GM12878 (cell line): ENCODE measurements at regions not wholly inside any gene's neighbourhood (a gene's known extent, or its start where the extent isn't known, plus 50 kb on each side); places are given as distances from the start of the nearest gene placed in this dataset.

Experiments
- ATAC-seq: fragments of 200-7000 bp; cut with Tn5 transposase; 3 replicates; pipeline ENCODE4 v1.9.1; 2020; ENCODE audit warnings: mild to moderate bottlenecking, moderate library complexity
- BruUV-seq: library from RNA; stranded (reverse); fragments of 400-500 nt; replicated peaks from 2 replicates; lab custom pipeline; 2021; lab: Mats Ljungman, UMichigan
- CTCF ChIA-PET: fragments of 300-600 bp; sonication (Branson Sonifier 250); formaldehyde crosslinking; extraction: SDS; loops from one replicate; lab custom pipeline; 2021; ENCODE audit warnings: inconsistent platforms; lab: Yijun Ruan, JAX
- POLR2A ChIA-PET: fragments of 350-600 bp; formaldehyde crosslinking; extraction: SDS; loops from one replicate; lab custom pipeline; 2021; ENCODE audit warnings: inconsistent platforms; lab: Charles Lee
- RAD21 ChIA-PET: fragments of 300-600 bp; sonication (Branson Sonifier 250); formaldehyde crosslinking; loops from one replicate; lab custom pipeline; 2023; ENCODE audit warnings: antibody characterized with exemption; ENCODE audit not compliant: unreplicated experiment; lab: Charles Lee
- SMC1A ChIA-PET: fragments of 300-600 bp; sonication (Branson Sonifier 250); formaldehyde crosslinking; loops from one replicate; lab custom pipeline; 2023; ENCODE audit not compliant: unreplicated experiment, uncharacterized antibody; lab: Charles Lee
- DNase-seq: peaks from one replicate; pipeline ENCODE4 v3.0.0-alpha.2; 2011; ENCODE audit warnings: low read depth, low spot score
- FAIRE-seq: peaks from 3 replicates; lab custom pipeline; 2011; peaks lifted over from hg19 to GRCh38; lab: Jason Lieb, UNC
- H2AFZ ChIP-seq: 2 replicates; pipeline ENCODE4 v1.6.0; 2011; ENCODE audit warnings: low read depth, low read length, control low read depth; ENCODE audit not compliant: control insufficient read depth
- H3K27ac ChIP-seq: 2 replicates; pipeline ENCODE4 v1.5.1; 2011; ENCODE audit warnings: control low read depth; ENCODE audit not compliant: control insufficient read depth, insufficient read depth
- H3K27me3 ChIP-seq, 2 experiments: replicated peaks in 1 of 2; 2 replicates each; pipeline versions ENCODE4 v1.6.0 to v1.6.1; 2011; ENCODE audit warnings: low read length in 1 of 2; ENCODE audit not compliant: control insufficient read depth in 2 of 2, insufficient read depth in 2 of 2
- H3K36me3 ChIP-seq, 2 experiments: 2 replicates each; pipeline ENCODE4 v1.5.1; 2011; ENCODE audit warnings: low read length in 1 of 2; ENCODE audit not compliant: control insufficient read depth in 2 of 2, insufficient read depth in 2 of 2
- H3K4me1 ChIP-seq: 2 replicates; pipeline ENCODE4 v1.6.1; 2011; ENCODE audit warnings: mild to moderate bottlenecking, low read length, moderate library complexity, mixed read lengths; ENCODE audit not compliant: control insufficient read depth, insufficient read depth
- H3K4me2 ChIP-seq: 2 replicates; pipeline ENCODE4 v1.6.0; 2011; ENCODE audit warnings: control low read depth; ENCODE audit not compliant: control insufficient read depth, insufficient read depth
- H3K4me3 ChIP-seq: fragments of 200-600 bp; sonication (generic); 2 replicates; pipeline ENCODE4 v1.5.1; 2016
- H3K79me2 ChIP-seq: 2 replicates; pipeline ENCODE4 v1.6.0; 2011; ENCODE audit warnings: low read length; ENCODE audit not compliant: control insufficient read depth, insufficient read depth
- H3K9ac ChIP-seq: 2 replicates; pipeline ENCODE4 v1.8.0; 2011; ENCODE audit warnings: low read length, control low read depth, mixed read lengths; ENCODE audit not compliant: control insufficient read depth, insufficient read depth
- H3K9me3 ChIP-seq: replicated peaks from 3 replicates; pipeline ENCODE4 v1.5.1; 2011; ENCODE audit warnings: mild to moderate bottlenecking, low read length; ENCODE audit not compliant: control insufficient read depth, insufficient read depth
- H4K20me1 ChIP-seq: 2 replicates; pipeline ENCODE4 v1.6.0; 2011; ENCODE audit not compliant: control insufficient read depth, insufficient read depth
- ATF7 ChIP-seq: fragments of 450-650 bp; IDR thresholded peaks from 2 replicates; pipeline ENCODE4 v1.6.1; 2016; ENCODE audit warnings: low read depth, mild to moderate bottlenecking
- CBFB ChIP-seq: IDR thresholded peaks from 2 replicates; pipeline ENCODE4 v1.6.1; 2016; ENCODE audit warnings: antibody characterized with exemption, low read depth
- CEBPZ ChIP-seq: fragments of 150-350 bp; IDR thresholded peaks from 2 replicates; pipeline ENCODE4 v1.6.1; 2016; ENCODE audit warnings: low read depth, low read length
- E2F4 ChIP-seq: IDR thresholded peaks from 2 replicates; pipeline ENCODE4 v1.6.1; 2012; ENCODE audit warnings: low read depth, low read length, improper control_type of control experiment
- ETV6 ChIP-seq, 2 experiments: fragments of 450-650 bp in 1 of 2; IDR thresholded peaks in 1 of 2; conservative IDR thresholded peaks in 1 of 2; 2 replicates each; pipeline ENCODE4 v1.6.1; 2014; ENCODE audit warnings: antibody characterized with exemption in 1 of 2, borderline replicate concordance in 1 of 2, low read depth in 1 of 2, mild to moderate bottlenecking in 1 of 2, moderate library complexity in 1 of 2
- PRDM15 ChIP-seq: fragments of 450-650 bp; formaldehyde crosslinking; IDR thresholded peaks from 2 replicates; pipeline ENCODE4 v1.4.0; 2020; ENCODE audit warnings: mild to moderate bottlenecking, moderate library complexity
- REST ChIP-seq: IDR thresholded peaks from 2 replicates; pipeline ENCODE4 v1.6.1; 2012; ENCODE audit warnings: mild to moderate bottlenecking, low read depth, low read length
- SREBF2 ChIP-seq: IDR thresholded peaks from 2 replicates; pipeline ENCODE4 v1.6.1; 2012; ENCODE audit warnings: mild to moderate bottlenecking, low read length
- TAF1 ChIP-seq: IDR thresholded peaks from 2 replicates; pipeline ENCODE4 v1.6.1; 2011; ENCODE audit warnings: mild to moderate bottlenecking, low read depth, low read length, borderline replicate concordance
- WGBS: methylation state at CpG from one replicate; pipeline ENCODE4 v1.1.6; 2016; ENCODE audit warnings: low lambda C conversion rate; ENCODE audit not compliant: insufficient replicate concordance, insufficient coverage; ENCODE audit errors: missing lambda C conversion rate; 5-methylcytosine and 5-hydroxymethylcytosine counted together
- in situ Hi-C: fragments of 300-500 bp; cut with MboI; formaldehyde crosslinking; loops from 9 replicates; pipeline ENCODE4 v1.14.3; 2018; ENCODE audit warnings: mixed read lengths
- intact Hi-C: fragments of 100-400 bp; cut with micrococcal nuclease; formaldehyde crosslinking; loops from one replicate; pipeline ENCODE4 v1.14.2; 2022; ENCODE audit not compliant: unreplicated experiment

GRCh38 chr12:39123580-39124253 is 218.3 kb upstream of the CPNE8 start:
- ChIA-PET POLR2A (no interaction called here), RAD21 (no interaction called here), CTCF (no interaction called here), SMC1A (no interaction called here)
- H2AFZ ChIP-seq = no peak overlapping the region
- intact Hi-C loops = no loop called here
- 0% methylated on average over 2 of the region's 2 CpGs for WGBS
- no peaks in the 10 kb centered on the region for H3K36me3 ChIP-seq
- H3K27ac ChIP-seq = no peak overlapping the region
- H3K79me2 ChIP-seq = no peaks in the 10 kb centered on the region
- ATAC-seq = no peak
- no peak overlapping the region for H3K4me2 ChIP-seq
- no peak for DNase-seq
- H3K4me1 ChIP-seq = no peaks in the 10 kb centered on the region
- H3K4me3 ChIP-seq = no peak overlapping the region
- no peak for FAIRE-seq
- no peak overlapping the region for H3K9ac ChIP-seq
- no peaks in the 10 kb centered on the region for H3K9me3 ChIP-seq
- H3K27me3 ChIP-seq = no peaks in the 10 kb centered on the region
- no TSS peak for BruUV-seq
- in situ Hi-C loops = loop anchor here (25.0 kb wide), 1 partner anchor 461 kb away; no protein-coding TSS in a partner anchor
- no peaks in the 10 kb centered on the region for H4K20me1 ChIP-seq
- TF ChIP-seq PRDM15 (CRISPR knock-in tag) (no peak), REST (no peak), CEBPZ (no peak), SREBF2 (no peak), CBFB (no peak), ETV6 (conservative IDR thresholded peaks at IDR 0.05 in 1 of 2, IDR thresholded peaks at IDR 0.05 in 1 of 2; ENCODE audit: borderline replicate concordance in 1 of 2, low read depth in 1 of 2) (no peak), ATF7 (no peak), TAF1 (no peak), E2F4 (no peak)
